GM21529 (cell line): ENCODE measurements at regions not wholly inside any gene's neighbourhood (a gene's known extent, or its start where the extent isn't known, plus 50 kb on each side); places are given as distances from the start of the nearest gene placed in this dataset.

Source experiments
- ATAC-seq: cut with Tn5 transposase; IDR thresholded peaks from one replicate; pipeline ENCODE4 v1.9.1; 2021; ENCODE audit not compliant: unreplicated experiment

GRCh38 chr2:120785228-120785966, 49.7 kb downstream of the GLI2 start:
- ATAC-seq, result no peak

GRCh38 chr2:120786038-120786960, 50.6 kb downstream of the GLI2 start:
- ATAC-seq, result no peak

GRCh38 chr2:120787111-120787821, 51.6 kb downstream of the GLI2 start:
- no peak for ATAC-seq

- no peak for ATAC-seq
Observed at GRCh38 chr2:120787822-120788700, 52.4 kb downstream of the GLI2 start.

- ATAC-seq, result no peak
Observed at GRCh38 chr2:120791243-120791961, 55.7 kb downstream of the GLI2 start.

- ATAC-seq, result no peak
Observed at GRCh38 chr2:120791962-120792297, 56.3 kb downstream of the GLI2 start.

GRCh38 chr2:120793682-120794403, 58.2 kb downstream of the GLI2 start:
- no peak for ATAC-seq

GRCh38 chr2:120794716-120795115, 59.0 kb downstream of the GLI2 start:
- ATAC-seq, result no peak

GRCh38 chr2:120796094-120796493, 60.4 kb downstream of the GLI2 start:
- ATAC-seq, result no peak

- no peak for ATAC-seq
Observed at GRCh38 chr2:120797421-120798221, 62.0 kb downstream of the GLI2 start.

GRCh38 chr2:120798567-120799247, 63.0 kb downstream of the GLI2 start:
- ATAC-seq, result no peak

- no peak for ATAC-seq
Observed at GRCh38 chr2:120802158-120802557, 66.5 kb downstream of the GLI2 start.

- no peak for ATAC-seq
Observed at GRCh38 chr2:120802867-120803484, 67.3 kb downstream of the GLI2 start.

- ATAC-seq, result no peak
Observed at GRCh38 chr2:120803764-120804335, 68.2 kb downstream of the GLI2 start.

GRCh38 chr2:120804459-120804858, 68.8 kb downstream of the GLI2 start:
- ATAC-seq, result no peak

GRCh38 chr2:120805011-120805410, 69.3 kb downstream of the GLI2 start:
- no peak for ATAC-seq

GRCh38 chr2:120805602-120806001, 69.9 kb downstream of the GLI2 start:
- no peak for ATAC-seq
